Natural killer cell treated with Interleukin-12 subunit alpha and Interleukin-12 subunit beta and Interleukin-15 and Interleukin-18, amount 100 ng/mL, for 72 hours (primary cell): ENCODE measurements at regions not wholly inside any gene's neighbourhood (a gene's known extent, or its start where the extent isn't known, plus 50 kb on each side); places are given as distances from the start of the nearest gene placed in this dataset.

Experiments
- ATAC-seq, 2 donors: fragments of 150-1000 bp; cut with Tn5 transposase in 1 of 2; sonication (Bioruptor Pico), chemical (Tn5 transposase) in 1 of 2; 2 replicates each; pipeline ENCODE4 v1.10.0; 2021
- DNase-seq: peaks from one replicate; pipeline ENCODE4 v3.0.0; 2022; ENCODE audit warnings: low spot score
- H3K27ac Mint-ChIP-seq, 2 donors: 1 replicate in 1 of 2; 2 replicates in 1 of 2; pipeline ENCODE4 v1.8.0; 2022; ENCODE audit warnings: mixed read lengths in 2 of 2, mild to moderate bottlenecking in 1 of 2, moderate library complexity in 1 of 2
- H3K27me3 Mint-ChIP-seq, 2 donors: 1 replicate in 1 of 2; 2 replicates in 1 of 2; pipeline ENCODE4 v1.8.0; 2022; ENCODE audit warnings: mixed read lengths in 2 of 2
- H3K36me3 Mint-ChIP-seq: one replicate; pipeline ENCODE4 v1.8.0; 2022; ENCODE audit warnings: mixed read lengths
- H3K4me1 Mint-ChIP-seq, 2 donors: 1 replicate in 1 of 2; 2 replicates in 1 of 2; pipeline ENCODE4 v1.8.0; 2022; ENCODE audit warnings: low read depth in 2 of 2, mixed read lengths in 2 of 2, mild to moderate bottlenecking in 1 of 2
- H3K4me3 Mint-ChIP-seq: one replicate; pipeline ENCODE4 v1.8.0; 2022; ENCODE audit warnings: mixed read lengths
- H3K9me3 Mint-ChIP-seq: 2 replicates; pipeline ENCODE4 v1.8.0; 2022; ENCODE audit warnings: mixed read lengths

- DNase-seq, result no peak
Measured at GRCh38 chr9:7341571-7341970, 458.0 kb downstream of the DMAC1 start.

GRCh38 chr9:7340451-7340850 is 459.1 kb downstream of the DMAC1 start:
- Mint-ChIP-seq H3K36me3 (no peaks in the 10 kb centered on the region), H3K27me3 (peaks cover 28 to 45% of the 10 kb centered on the region in 2 donors), H3K4me1 (no peaks in the 10 kb centered on the region), H3K27ac (no peak overlapping the region), H3K4me3 (no peak overlapping the region), H3K9me3 (no peaks in the 10 kb centered on the region)
- DNase-seq (no peak), ATAC-seq (no peak)

More at GRCh38 chr9:7341571-7341970, 458.0 kb downstream of the DMAC1 start:
- H3K27ac Mint-ChIP-seq, result no peak overlapping the region
- H3K27me3 Mint-ChIP-seq, result peaks cover 28 to 45% of the 10 kb centered on the region in 2 donors
- no peak overlapping the region for H3K4me3 Mint-ChIP-seq
- H3K36me3 Mint-ChIP-seq, result no peaks in the 10 kb centered on the region
- no peaks in the 10 kb centered on the region for H3K9me3 Mint-ChIP-seq
- no peaks in the 10 kb centered on the region for H3K4me1 Mint-ChIP-seq
- ATAC-seq, result no peak

- DNase-seq (no peak), ATAC-seq (no peak)
- no peaks in the 10 kb centered on the region for H3K9me3 Mint-ChIP-seq
- no peak overlapping the region for H3K4me3 Mint-ChIP-seq
- H3K27me3 Mint-ChIP-seq, result peaks cover 23 to 35% of the 10 kb centered on the region in 2 donors
- H3K4me1 Mint-ChIP-seq, result no peaks in the 10 kb centered on the region
- no peak overlapping the region for H3K27ac Mint-ChIP-seq
- H3K36me3 Mint-ChIP-seq, result no peaks in the 10 kb centered on the region
Measured at GRCh38 chr9:7338586-7339281, 460.8 kb downstream of the DMAC1 start.

GRCh38 chr9:7336356-7337065 is 463.1 kb downstream of the DMAC1 start:
- Mint-ChIP-seq H3K4me1 (no peaks in the 10 kb centered on the region), H3K27ac (no peak overlapping the region), H3K4me3 (no peak overlapping the region), H3K27me3 (peaks cover 23 to 25% of the 10 kb centered on the region in 2 donors), H3K9me3 (no peaks in the 10 kb centered on the region), H3K36me3 (no peaks in the 10 kb centered on the region)
- DNase-seq (no peak), ATAC-seq (no peak)

- no peak for DNase-seq
- Mint-ChIP-seq H3K4me3 (no peak overlapping the region), H3K27me3 (peaks cover 20 to 21% of the 10 kb centered on the region in 2 donors), H3K27ac (no peak overlapping the region), H3K36me3 (no peaks in the 10 kb centered on the region), H3K9me3 (no peaks in the 10 kb centered on the region), H3K4me1 (no peaks in the 10 kb centered on the region)
- no peak for ATAC-seq
Measured at GRCh38 chr9:7333719-7334118, 465.9 kb downstream of the DMAC1 start.

GRCh38 chr9:7332780-7333179 is 466.8 kb downstream of the DMAC1 start:
- Mint-ChIP-seq H3K4me1 (no peaks in the 10 kb centered on the region), H3K4me3 (no peak overlapping the region), H3K9me3 (no peaks in the 10 kb centered on the region), H3K27me3 (peaks cover 19 to 21% of the 10 kb centered on the region in 2 donors), H3K27ac (no peak overlapping the region), H3K36me3 (no peaks in the 10 kb centered on the region)
- DNase-seq (no peak), ATAC-seq (no peak)

- Mint-ChIP-seq H3K27ac (no peak overlapping the region), H3K27me3 (peaks cover 10 to 17% of the 10 kb centered on the region in 2 donors), H3K4me3 (no peak overlapping the region), H3K9me3 (no peaks in the 10 kb centered on the region), H3K4me1 (no peaks in the 10 kb centered on the region), H3K36me3 (no peaks in the 10 kb centered on the region)
- no peak for ATAC-seq
- no peak for DNase-seq
Measured at GRCh38 chr9:7328453-7328852, 471.1 kb downstream of the DMAC1 start.

- Mint-ChIP-seq H3K27ac (no peak overlapping the region), H3K36me3 (no peaks in the 10 kb centered on the region), H3K4me1 (no peaks in the 10 kb centered on the region), H3K9me3 (no peaks in the 10 kb centered on the region), H3K27me3 (peaks cover 7 to 10% of the 10 kb centered on the region in 2 donors), H3K4me3 (no peak overlapping the region)
- DNase-seq (no peak), ATAC-seq (no peak)
Measured at GRCh38 chr9:7325995-7326394, 473.6 kb downstream of the DMAC1 start.

- ATAC-seq (no peak), DNase-seq (no peak)
- no peak overlapping the region for H3K4me3 Mint-ChIP-seq
- no peaks in the 10 kb centered on the region for H3K36me3 Mint-ChIP-seq
- no peak overlapping the region for H3K27ac Mint-ChIP-seq
- H3K27me3 Mint-ChIP-seq, result peaks cover 17% of the 10 kb centered on the region in 2 donors
- H3K9me3 Mint-ChIP-seq, result no peaks in the 10 kb centered on the region
- no peaks in the 10 kb centered on the region for H3K4me1 Mint-ChIP-seq
Measured at GRCh38 chr9:7324152-7324598, 475.4 kb downstream of the DMAC1 start.

- no peaks in the 10 kb centered on the region for H3K4me1 Mint-ChIP-seq
- H3K36me3 Mint-ChIP-seq, result no peaks in the 10 kb centered on the region
- peak in 1 of 2 donors; percentile 27 for ATAC-seq
Measured at GRCh38 chr9:7320841-7321240, 478.7 kb downstream of the DMAC1 start.

GRCh38 chr9:7320139-7320538 is 479.4 kb downstream of the DMAC1 start:
- Mint-ChIP-seq H3K27ac (no peak overlapping the region), H3K36me3 (no peaks in the 10 kb centered on the region), H3K4me1 (no peaks in the 10 kb centered on the region), H3K27me3 (peaks cover 23 to 39% of the 10 kb centered on the region in 2 donors), H3K4me3 (no peak overlapping the region), H3K9me3 (no peaks in the 10 kb centered on the region)
- DNase-seq (no peak), ATAC-seq (no peak)

More at GRCh38 chr9:7320841-7321240, 478.7 kb downstream of the DMAC1 start:
- no peak overlapping the region for H3K27ac Mint-ChIP-seq
- H3K4me3 Mint-ChIP-seq, result no peak overlapping the region
- no peaks in the 10 kb centered on the region for H3K9me3 Mint-ChIP-seq
- no peak for DNase-seq
- H3K27me3 Mint-ChIP-seq, result peaks cover 23 to 33% of the 10 kb centered on the region in 2 donors

- H3K9me3 Mint-ChIP-seq, result peaks cover under 1% of the 10 kb centered on the region
- peaks cover 23 to 40% of the 10 kb centered on the region in 2 donors for H3K27me3 Mint-ChIP-seq
- H3K4me3 Mint-ChIP-seq, result no peak overlapping the region
- no peak overlapping the region for H3K27ac Mint-ChIP-seq
- no peak for ATAC-seq
- peaks cover 2% of the 10 kb centered on the region for H3K36me3 Mint-ChIP-seq
- H3K4me1 Mint-ChIP-seq, result no peaks in the 10 kb centered on the region
- no peak for DNase-seq
Measured at GRCh38 chr9:7318920-7319319, 480.7 kb downstream of the DMAC1 start.

- H3K4me1 Mint-ChIP-seq, result no peaks in the 10 kb centered on the region
- H3K9me3 Mint-ChIP-seq, result peaks cover 13% of the 10 kb centered on the region
- no peak overlapping the region for H3K27ac Mint-ChIP-seq
- peaks cover 18% of the 10 kb centered on the region for H3K36me3 Mint-ChIP-seq
- no peak for ATAC-seq
- no peak overlapping the region for H3K4me3 Mint-ChIP-seq
- peaks cover 29 to 56% of the 10 kb centered on the region in 2 donors for H3K27me3 Mint-ChIP-seq
- no peak for DNase-seq
Measured at GRCh38 chr9:7316967-7317366, 482.6 kb downstream of the DMAC1 start.

GRCh38 chr9:7316166-7316795 is 483.3 kb downstream of the DMAC1 start:
- Mint-ChIP-seq H3K27me3 (peaks cover 29 to 56% of the 10 kb centered on the region in 2 donors), H3K27ac (no peak overlapping the region)
- no peak for ATAC-seq

More at GRCh38 chr9:7316166-7316795, 483.3 kb downstream of the DMAC1 start:
- Mint-ChIP-seq H3K4me1 (no peaks in the 10 kb centered on the region), H3K9me3 (peaks cover 13% of the 10 kb centered on the region), H3K4me3 (no peak overlapping the region), H3K36me3 (peaks cover 20% of the 10 kb centered on the region)
- no peak for DNase-seq
